Right ventricle myocardium inferior (tissue), 1 donor: ENCODE measurements at regions not wholly inside any gene's neighbourhood (a gene's known extent, or its start where the extent isn't known, plus 50 kb on each side); places are given as distances from the start of the nearest gene placed in this dataset.
"Not testable (repeated sequence)": the region's sequence is repeated elsewhere in the genome, so short reads cannot be mapped to it uniquely, and the experiment has no call there.

Experiments
- ATAC-seq: fragments of 200-7000 bp; cut with Tn5 transposase; one replicate; pipeline ENCODE4 v1.9.1; 2020; ENCODE audit warnings: mild to moderate bottlenecking, moderate library complexity
- DNase-seq: peaks from one replicate; pipeline ENCODE4 v3.0.0; 2021; ENCODE audit errors: missing footprints
- intact Hi-C: fragments of 100-400 bp; cut with DNase I; formaldehyde crosslinking; loops from one replicate; pipeline ENCODE4 v1.11.0; 2022
- donor health status: DM: no; HTN: yes; CAD: no; lungs with severe emphysema.

DNA sequence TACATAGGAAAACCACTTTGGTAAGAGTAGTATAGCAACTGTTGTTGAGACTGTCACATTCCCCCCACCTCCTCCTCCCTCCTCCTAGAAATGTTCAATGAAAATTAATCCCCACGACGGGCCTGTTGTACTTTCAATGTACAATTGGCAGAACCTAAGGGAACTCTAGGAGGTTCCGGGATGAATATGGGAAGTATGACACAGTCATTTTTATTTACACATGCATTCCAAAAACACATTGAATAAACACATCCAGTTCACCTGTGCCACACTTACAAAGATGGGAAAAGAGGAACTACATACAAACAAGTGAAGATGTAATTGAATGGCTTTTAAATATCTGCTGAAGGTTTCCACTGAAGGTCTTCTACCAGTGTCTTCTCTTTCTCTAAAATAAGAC is 144.4 kb upstream of the NBPF11 start:
- no peak for ATAC-seq
- no peak for DNase-seq
- intact Hi-C loops: no loop called here

DNA sequence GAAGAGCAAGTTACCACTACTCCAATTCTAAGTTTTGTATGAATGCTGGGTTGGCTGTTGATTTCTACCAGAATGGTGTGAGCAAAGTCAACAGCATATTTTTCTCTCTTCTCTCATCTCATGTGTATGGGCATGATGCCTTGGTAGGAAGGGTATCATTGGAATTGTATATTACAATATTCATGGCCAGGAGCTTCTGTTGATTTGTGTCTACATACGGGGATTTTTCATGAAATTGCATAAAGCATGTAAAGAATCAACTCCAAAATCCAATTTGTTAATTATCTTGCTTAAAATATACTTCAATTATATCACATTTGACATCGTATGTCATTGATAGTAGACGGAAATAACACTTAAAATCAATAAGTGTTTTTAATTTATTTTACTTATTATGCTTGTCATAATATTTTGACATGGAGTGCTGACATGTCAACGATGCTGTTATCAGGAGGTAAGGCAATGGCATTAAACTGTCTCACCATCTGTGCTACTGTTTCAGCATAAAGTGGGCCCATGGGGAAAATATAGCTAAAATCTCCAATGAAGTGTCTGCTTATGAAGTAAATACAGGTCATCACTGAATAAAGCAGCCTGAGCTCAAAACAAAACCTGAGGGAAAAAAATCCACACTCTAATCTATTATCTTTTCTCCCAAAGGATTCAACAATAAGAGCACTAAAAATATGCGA is 142.2 kb upstream of the NBPF11 start:
- ATAC-seq (no peak), DNase-seq (no peak)
- intact Hi-C loops: no loop called here

DNA sequence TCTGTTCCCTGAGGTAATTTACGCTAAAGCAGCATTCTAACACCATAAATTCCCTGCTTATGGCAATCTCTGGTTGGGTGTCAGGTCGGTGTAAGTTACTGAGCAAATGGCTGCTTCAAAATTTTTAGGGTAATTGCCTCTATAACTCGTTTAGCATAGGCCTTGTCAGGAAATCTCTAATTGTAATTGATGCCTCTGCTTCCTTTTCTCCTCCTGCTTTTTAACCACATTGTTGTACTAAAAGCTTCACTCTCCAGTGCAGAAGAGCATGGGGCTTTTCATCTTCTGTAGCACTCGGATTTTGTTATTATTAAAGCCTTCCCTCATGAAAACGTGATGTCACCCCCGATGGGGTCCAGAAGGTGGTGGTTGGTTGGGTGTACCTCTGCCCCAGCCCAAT is 141.6 kb upstream of the NBPF11 start:
- no peak for ATAC-seq
- DNase-seq: no peak
- intact Hi-C loops: no loop called here

DNA sequence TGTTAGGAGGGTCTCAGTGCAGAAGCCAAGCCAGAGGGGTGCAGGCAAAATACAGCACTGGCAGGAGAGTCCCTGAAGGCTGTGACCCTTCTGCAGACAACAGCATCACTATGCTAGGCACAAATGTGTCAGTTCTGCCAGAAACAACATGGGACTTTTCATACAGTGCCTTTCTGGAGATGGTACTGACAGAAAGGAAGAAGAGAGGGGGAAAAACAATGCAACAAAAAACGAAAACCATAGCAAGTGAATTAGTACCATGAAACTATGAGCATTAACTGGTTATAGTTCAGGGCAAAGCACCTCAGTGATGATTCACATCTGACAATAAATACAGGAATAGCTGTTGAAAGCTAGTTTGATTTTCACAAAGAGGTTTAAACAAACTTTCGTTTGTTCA is 140.8 kb upstream of the NBPF11 start:
- intact Hi-C loops: no loop called here
- no peak for ATAC-seq
- no peak for DNase-seq

DNA sequence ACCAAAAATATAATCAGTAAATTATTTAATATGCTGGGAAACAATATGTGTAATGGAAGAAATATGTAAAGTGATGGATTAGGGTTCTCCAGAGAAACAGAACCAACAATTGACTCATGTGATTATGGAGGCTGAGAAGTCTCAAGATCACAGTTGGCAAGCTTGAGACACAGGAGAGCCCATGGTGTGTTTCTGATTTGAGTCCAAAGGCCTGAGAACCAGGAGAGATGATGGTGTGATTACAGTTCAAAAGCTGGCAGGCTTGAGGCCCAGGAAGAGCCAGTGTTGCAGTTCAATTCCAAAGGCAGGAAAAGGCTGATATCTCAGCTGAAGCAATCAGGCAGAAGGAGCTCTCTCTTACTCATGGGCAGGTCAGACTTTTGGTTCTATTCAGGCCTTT is 138.8 kb upstream of the NBPF11 start:
- ATAC-seq (no peak), DNase-seq (no peak)
- intact Hi-C loops: no loop called here

DNA sequence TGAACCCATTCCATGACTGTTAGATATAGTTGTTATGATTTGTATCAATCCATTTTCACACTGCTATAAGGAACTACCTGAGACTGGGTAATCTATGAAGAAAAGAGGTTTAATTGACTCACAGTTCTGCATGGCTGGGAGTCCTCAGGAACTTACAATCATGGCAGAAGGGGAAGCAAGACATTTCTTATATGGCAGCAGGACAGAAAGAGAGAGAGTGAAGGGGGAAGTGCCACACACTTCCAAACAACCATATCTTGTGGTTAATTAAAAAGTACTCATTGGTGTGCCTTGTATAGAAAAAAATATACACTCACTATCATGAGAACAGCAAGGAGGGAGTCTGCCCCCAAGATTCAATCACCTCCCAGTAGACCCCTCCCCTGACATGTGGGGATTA is 137.6 kb upstream of the NBPF11 start:
- ATAC-seq (no peak), DNase-seq (no peak)
- intact Hi-C loops: no loop called here

DNA sequence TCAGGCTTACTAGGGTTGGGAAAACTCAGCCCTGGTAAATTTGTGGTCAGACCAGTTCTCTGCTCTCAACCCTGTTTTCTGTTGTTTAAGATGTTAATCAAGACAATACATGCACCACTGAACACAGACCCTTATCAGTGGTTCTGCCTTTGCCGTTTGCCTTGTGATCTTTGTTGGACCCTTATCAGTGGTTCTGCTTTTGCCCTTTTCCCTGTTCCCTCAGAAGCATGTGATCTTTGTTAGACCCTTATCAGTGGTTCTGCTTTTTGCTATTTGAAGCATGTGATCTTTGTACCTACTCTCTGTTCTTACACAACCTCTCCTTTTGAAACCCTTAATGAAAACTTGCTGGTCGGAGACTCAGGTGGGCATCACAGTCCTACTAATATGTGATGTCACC is 133.9 kb upstream of the NBPF11 start:
- ATAC-seq, DNase-seq, intact Hi-C loops: not testable (repeated sequence)

DNA sequence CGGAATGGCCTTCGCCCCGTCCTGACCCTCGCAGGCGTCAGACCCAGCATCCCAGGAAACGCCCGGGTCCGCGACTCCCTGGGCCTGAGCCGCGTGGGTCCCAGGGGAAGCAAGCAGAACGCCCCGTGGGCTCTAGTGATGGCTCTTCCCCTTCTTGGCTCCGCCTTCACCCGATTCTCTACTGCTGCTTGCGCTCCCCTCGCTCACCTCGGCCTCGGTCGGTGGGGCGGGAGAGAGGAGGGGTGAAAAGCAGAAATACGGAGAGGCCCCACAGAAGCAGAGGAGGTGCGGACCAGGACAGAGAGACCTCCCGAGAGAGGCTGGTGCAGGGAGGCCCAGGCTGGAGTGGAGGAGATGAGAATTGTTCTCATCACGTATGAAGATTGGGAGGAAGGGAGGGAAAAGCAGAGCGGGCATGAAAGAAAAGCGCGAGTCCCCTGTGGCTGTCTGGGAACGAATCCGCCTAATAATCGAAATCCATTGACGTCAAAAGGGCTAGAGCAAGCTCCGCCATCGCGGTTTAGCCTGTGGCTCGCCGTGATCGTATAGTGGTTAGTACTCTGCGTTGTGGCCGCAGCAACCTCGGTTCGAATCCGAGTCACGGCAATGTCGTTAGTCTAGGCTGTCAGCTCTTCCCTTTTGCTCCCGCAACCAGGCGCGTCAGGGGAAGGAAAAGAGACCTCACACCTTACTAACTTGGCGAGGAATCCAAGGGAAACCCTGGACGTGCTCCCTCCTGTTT is 128.9 kb upstream of the NBPF11 start:
- DNase-seq, intact Hi-C loops: not testable (repeated sequence)
- ATAC-seq: peak; percentile 83

DNA sequence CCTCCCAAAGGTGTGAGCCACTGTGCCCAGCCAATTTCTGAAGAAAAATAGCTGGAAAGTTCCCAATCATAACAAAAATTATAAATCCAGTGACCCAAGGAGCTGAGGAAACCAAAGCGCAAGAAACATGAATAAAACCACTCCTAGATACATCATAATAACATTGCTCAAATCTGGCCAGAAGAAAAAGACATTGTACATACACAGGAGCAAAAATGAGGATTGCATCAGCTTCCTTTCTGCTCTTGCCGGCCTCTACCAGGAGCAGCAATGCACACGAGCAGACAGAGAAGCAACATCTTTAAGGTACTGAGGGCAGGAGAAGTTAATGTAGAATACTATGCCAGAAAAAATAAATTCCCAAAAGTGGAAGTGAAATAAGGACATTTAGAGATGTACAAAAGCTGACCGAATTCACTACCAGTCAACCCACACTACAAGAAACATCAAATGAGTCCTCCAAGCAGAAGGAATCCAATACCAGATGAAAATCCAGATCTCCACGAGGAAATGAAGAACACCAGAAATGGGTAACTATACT is 127.0 kb upstream of the NBPF11 start:
- intact Hi-C loops: not testable (repeated sequence)

DNA sequence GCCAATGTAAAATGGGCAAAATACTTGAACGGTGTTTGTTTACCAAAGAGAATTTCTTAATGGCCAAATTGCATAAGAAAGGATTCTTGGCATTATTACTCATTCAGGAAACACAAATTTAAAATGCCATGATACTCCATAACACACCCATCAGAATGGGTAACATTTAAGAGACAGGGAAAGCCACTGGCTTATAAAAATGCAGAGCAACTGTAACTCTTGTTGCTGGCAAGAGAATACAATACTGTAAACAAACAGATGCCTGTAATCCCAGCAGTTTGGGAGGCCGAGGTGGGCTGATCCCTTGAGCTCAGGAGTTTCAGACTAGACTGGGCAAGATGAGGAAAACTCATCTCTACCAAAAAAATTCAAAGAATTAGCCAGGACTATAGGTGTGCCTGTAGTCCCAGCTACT is 125.8 kb upstream of the NBPF11 start:
- DNase-seq, ATAC-seq, intact Hi-C loops: not testable (repeated sequence)

More for the DNA sequence above, 127.0 kb upstream of the NBPF11 start:
- DNase-seq, ATAC-seq: not testable (repeated sequence)

DNA sequence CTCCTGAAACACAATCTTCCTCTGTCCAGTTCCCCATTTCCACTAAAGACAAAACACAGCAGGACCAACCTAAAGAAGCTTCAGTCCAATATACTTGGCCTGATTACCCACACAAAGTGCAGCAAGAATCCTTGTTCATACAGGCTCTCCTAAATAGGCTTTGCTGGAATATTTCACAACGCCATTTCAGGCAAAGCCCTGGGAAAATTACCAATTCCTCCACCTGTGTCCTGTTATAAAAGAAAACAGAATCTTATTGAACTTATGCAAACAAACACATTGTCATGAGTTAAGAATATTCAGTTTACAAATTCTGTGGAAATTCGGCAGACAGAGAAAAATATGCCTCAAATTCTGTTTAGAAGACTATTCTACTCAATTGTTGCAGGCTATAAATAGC is 115.0 kb upstream of the NBPF11 start:
- intact Hi-C loops, DNase-seq, ATAC-seq: not testable (repeated sequence)

DNA sequence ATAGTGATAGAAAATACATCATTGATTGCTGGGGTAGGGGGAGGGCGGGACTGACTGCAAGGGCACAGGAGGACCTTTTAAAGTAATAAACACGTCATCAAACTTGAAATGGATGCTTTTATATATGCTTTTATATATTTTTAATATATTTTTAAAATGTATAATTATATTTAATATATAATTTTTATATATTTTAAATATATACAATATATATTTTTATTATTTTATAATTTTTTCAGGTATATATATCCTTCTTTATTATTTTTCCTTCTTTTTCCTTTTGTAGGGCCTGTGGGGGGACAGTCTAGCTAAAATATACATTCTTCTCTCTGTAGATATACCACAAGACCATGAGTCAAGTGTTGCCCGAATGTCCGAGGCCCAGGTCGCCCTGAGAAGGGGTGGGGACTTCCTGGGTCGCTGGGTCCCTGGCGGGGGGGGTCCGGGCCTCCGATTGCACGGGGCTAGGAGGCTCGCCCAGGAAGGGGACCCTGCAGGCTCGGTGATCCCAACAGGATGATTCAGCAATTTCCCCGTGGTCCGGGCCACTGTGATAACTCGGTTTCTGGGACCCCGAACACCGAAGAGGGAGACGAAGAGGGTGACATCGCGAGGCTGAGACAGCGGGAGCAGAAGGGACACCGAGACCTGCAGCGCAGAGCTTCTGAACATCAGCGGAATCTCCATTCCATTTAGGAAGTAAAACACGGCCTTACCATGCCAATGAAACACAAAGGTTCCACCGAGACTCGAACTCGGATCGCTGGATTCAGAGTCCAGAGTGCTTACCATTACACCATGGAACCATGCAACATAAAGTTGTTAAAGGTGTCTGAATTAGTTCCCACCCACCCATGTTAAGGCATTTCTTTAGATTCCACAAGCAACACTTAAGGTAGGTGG is 112.5 kb upstream of the NBPF11 start:
- intact Hi-C loops: no loop called here
- no peak for DNase-seq
- ATAC-seq: no peak

DNA sequence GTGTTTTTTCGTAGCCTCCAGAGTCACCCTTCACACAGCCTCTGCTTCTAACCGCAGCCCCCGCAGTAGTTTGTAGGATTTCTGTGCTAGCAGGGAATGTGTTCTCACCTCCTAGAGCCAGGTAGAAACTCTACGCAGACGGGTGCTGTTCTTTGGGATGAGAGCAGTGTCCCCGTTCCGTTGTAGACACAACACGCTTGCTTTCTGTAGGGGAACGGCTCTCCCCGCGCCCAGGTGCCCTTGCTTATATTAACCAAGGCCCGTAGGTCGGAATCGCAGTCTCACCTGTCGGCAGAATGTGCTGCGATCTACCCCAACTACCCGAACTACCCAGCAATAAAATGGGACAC is 111.8 kb upstream of the NBPF11 start:
- DNase-seq (no peak), ATAC-seq (no peak)
- intact Hi-C loops: no loop called here

DNA sequence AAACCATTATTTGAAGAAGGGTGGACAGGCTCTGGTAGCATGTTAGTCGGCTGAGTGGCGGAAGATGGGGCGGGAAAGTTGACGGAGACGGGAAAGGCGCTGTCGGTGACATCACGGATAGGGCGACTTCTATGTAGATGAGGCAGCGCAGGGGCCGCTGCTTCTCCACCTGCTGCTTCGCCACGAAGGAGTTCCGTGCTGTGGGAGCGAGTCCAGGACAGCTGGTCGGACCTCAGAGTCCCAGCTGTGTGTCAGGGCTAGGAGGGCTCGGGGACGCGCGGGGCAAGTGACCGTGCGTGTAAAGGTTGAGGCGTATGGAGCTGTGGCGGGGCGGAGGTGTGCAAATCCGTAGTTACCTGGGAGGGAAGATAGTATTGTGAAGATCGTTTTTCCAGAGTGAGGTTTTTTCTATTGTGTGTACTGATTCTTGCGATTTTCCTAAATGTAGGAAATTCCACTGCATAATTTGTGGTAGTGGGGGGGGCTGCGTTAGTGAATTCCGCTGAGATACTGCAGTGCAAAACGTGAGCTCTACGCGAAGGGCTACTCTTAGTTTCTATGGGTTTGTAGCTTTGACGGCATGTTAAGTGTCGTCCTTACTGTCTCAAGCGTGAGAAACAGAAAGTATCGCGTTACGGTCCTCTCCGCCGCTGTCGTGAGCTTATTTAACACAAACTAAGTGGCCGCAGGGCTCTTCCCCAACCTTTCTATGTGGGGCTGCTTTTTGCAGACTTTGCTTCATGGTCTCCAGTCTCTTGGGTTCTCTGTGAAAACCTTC is 111.2 kb upstream of the NBPF11 start:
- DNase-seq (no peak), ATAC-seq (peak; percentile 54)
- intact Hi-C loops: no loop called here

DNA sequence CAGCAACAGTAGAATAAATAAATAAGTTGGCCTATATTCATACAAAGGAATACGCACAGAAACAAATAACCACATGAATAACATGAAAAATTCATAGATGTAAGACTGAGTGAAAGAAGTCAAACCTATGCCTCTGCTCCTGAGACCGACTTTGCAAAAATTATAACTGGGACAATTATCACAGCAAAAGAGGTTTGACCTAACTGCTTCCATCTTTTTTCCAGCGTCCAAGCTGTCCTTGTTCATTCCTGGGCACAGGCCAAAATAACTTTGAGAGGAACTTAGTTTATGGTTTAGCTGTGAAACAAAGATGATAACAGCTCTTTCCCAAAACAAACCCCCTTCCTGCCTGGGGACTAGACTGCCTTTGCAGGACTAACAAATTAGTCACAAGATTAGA is 109.6 kb upstream of the NBPF11 start:
- ATAC-seq, DNase-seq, intact Hi-C loops: not testable (repeated sequence)

DNA sequence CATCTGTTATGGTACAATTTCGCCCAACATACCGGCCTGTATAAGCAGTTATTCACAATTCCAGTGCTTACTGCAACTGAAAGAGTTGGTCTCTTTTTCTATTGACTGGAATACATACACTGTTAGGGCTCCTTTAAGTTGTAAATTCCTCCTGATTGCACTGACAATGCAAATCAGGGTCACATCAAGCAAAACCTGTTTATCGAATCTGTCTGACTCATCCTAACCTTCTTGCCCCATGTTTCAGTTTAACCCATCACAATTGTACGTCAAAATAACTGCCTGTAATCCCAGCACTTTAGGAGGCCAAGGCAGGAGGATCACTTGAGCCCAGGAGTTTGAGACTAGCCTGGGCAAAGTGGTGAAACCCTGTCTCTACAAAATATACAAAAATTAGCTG is 105.8 kb upstream of the NBPF11 start:
- intact Hi-C loops, ATAC-seq, DNase-seq: not testable (repeated sequence)

DNA sequence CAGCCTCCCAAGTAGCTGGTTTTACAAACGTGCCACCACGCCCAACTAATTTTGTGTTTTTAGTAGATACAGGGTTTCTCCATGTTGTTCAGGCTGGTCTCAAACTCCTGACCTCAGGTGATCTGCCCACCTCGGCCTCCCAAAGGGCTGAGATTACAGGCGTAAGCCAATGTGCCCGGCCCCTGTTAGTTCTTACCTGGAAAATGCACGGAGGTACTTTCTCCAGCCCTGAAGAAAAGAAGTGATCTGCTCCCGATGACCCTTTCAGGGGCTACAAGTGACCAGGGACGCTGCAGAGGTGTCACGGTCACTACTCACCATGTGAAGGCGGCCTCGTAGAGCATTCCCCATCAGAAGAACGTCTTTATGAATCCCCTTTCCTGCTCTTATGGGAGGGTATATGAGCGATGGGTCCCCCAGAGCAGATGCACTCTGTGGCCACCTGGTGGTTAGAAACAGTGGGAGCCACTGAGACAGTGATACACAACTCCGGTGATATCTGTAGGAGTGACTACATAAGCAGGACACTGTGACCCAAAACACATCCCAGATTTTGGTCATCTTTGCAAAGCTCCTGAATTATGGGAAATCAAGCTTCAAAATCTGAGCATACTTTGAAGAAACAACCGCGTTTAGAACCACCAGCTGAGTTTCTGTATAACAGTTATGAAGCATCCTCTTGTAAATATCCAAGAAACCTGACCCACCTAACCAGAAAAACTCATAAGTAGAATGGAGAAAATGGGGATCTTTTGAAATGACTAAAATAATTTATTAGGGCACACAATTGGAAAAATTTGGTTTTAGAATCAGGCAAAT is 102.7 kb upstream of the NBPF11 start:
- intact Hi-C loops, DNase-seq, ATAC-seq: not testable (repeated sequence)

DNA sequence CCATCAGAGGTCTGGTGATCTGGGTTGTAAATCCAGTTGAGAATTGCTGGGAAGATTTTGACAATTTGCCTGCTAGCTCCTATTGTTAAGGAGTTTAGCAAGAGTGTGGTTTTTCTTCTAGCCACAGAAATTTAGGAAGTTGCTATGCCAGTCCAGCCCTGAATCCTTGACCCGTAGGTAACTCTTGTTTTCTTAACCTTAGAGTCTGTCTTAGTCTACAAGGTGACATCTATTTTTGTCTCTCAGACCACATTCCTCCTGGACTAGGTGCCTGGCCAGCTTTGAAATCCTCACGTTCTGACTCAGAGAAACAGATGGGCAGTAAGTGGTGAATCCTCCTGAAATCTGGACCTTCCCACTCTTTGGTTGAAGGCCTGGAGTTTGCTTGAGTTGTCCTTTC is 101.7 kb upstream of the NBPF11 start:
- intact Hi-C loops, DNase-seq, ATAC-seq: not testable (repeated sequence)
